Mammary epithelial cell (primary cell): ENCODE measurements at regions not wholly inside any gene's neighbourhood (a gene's known extent, or its start where the extent isn't known, plus 50 kb on each side); places are given as distances from the start of the nearest gene placed in this dataset.
"Not testable (repeated sequence)": the region's sequence is repeated elsewhere in the genome, so short reads cannot be mapped to it uniquely, and the experiment has no call there.

Experiments
- EZH2 ChIP-seq: IDR thresholded peaks from 2 replicates; pipeline ENCODE4 v1.6.1; 2012; ENCODE audit warnings: low read length, inconsistent platforms, borderline replicate concordance
- TF ChIP-seq, protein P1 (sequence below), 2 donors: IDR thresholded peaks in 1 of 2; conservative IDR thresholded peaks in 1 of 2; 2 replicates each; pipeline ENCODE4 v1.5.1; 2011 to 2012; ENCODE audit warnings: inconsistent platforms in 2 of 2, low read length in 2 of 2, mild to moderate bottlenecking in 2 of 2, control low read depth in 1 of 2, low read depth in 1 of 2; ENCODE audit not compliant: insufficient read depth in 1 of 2; ENCODE audit errors: extremely low read depth in 1 of 2

DNA sequence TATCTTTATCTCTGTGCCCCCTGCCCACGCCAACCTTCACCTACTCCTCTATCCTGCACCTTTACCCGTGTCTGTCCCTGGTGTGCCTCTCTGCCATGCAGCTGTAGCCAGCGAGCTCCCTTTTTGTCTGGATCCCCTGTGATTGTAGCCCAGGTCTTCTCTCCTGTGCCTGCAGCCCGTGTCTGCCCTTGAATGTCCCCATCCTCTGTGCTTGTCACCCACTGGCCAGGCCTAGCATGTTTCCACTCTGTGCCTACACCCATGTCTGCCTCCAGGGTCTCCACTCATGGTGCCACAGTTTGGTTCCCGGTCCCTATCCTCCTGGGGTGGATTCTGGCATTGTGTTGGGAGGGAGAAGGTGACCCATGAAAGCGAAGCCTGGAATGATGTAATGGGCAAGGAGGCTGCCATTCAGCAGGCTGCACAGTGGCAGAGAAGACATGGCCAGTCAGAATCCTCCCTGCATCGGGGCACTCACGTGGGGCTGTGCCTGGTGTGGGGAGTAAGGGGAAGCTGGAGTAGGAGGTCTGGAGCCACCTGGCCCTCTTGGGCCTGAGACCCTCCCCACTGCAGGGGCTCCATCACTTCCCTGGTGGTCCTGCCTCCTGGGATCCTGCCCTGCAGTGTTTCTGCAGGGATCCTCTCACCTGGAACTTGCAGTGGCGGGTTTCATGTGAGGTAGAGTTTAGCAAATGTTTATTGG, 101.0 kb downstream of the GOSR1 start:
- TF ChIP-seq, protein P1, sequence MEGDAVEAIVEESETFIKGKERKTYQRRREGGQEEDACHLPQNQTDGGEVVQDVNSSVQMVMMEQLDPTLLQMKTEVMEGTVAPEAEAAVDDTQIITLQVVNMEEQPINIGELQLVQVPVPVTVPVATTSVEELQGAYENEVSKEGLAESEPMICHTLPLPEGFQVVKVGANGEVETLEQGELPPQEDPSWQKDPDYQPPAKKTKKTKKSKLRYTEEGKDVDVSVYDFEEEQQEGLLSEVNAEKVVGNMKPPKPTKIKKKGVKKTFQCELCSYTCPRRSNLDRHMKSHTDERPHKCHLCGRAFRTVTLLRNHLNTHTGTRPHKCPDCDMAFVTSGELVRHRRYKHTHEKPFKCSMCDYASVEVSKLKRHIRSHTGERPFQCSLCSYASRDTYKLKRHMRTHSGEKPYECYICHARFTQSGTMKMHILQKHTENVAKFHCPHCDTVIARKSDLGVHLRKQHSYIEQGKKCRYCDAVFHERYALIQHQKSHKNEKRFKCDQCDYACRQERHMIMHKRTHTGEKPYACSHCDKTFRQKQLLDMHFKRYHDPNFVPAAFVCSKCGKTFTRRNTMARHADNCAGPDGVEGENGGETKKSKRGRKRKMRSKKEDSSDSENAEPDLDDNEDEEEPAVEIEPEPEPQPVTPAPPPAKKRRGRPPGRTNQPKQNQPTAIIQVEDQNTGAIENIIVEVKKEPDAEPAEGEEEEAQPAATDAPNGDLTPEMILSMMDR (conservative IDR thresholded peaks at IDR 0.05 in 1 of 2, IDR thresholded peaks at IDR 0.05 in 1 of 2; ENCODE audit: extremely low read depth in 1 of 2, insufficient read depth in 1 of 2, low read depth in 1 of 2, low read length in 2 of 2) = not testable (repeated sequence)
- TF ChIP-seq EZH2 = not testable (repeated sequence)
